BJ (cell line): ENCODE measurements at regions not wholly inside any gene's neighbourhood (a gene's known extent, or its start where the extent isn't known, plus 50 kb on each side); places are given as distances from the start of the nearest gene placed in this dataset.

Experiments used
- CTCF ChIA-PET: fragments of 350-600 bp; formaldehyde crosslinking; extraction: SDS; loops from one replicate; lab custom pipeline; 2021; ENCODE audit warnings: antibody characterized with exemption, inconsistent platforms; lab: Yijun Ruan, JAX
- POLR2A ChIA-PET: fragments of 300-600 bp; sonication (Branson Sonifier 250); formaldehyde crosslinking; extraction: SDS; loops from one replicate; lab custom pipeline; 2021; ENCODE audit warnings: antibody characterized with exemption; lab: Charles Lee
- DNase-seq: peaks from one replicate; pipeline ENCODE4 v3.0.0-alpha.2; 2011; ENCODE audit warnings: low read depth
- H3K27me3 ChIP-seq: 2 replicates; pipeline ENCODE4 v1.6.0; 2011; ENCODE audit warnings: low read length; ENCODE audit not compliant: control insufficient read depth, insufficient read depth
- H3K36me3 ChIP-seq: 2 replicates; pipeline ENCODE4 v1.5.1; 2011; ENCODE audit warnings: low read length; ENCODE audit not compliant: control insufficient read depth, insufficient read depth
- H3K4me3 ChIP-seq: 2 replicates; pipeline ENCODE4 v1.5.1; 2011; ENCODE audit warnings: low read depth, mild to moderate bottlenecking, control low read depth, low read length
- CTCF ChIP-seq: IDR thresholded peaks from 2 replicates; pipeline ENCODE4 v1.5.1; 2011; ENCODE audit warnings: low read depth, mild to moderate bottlenecking, control low read depth, inconsistent platforms, low read length, moderate library complexity; ENCODE audit not compliant: insufficient read depth

- no peak for DNase-seq
- Histone ChIP-seq H3K4me3 (no peak overlapping the region), H3K36me3 (no peaks in the 10 kb centered on the region), H3K27me3 (peaks cover 3% of the 10 kb centered on the region; the same call in 1 of the 2 replicates)
- TF ChIP-seq CTCF = no peak
- ChIA-PET CTCF (interaction anchor here (1.0 to 1.1 kb wide), 2 partner anchors 123 to 238 kb away, joined by 3 to 4 read pairs; partner anchors contain the start of gene ARL4C), POLR2A (no interaction called here)
Measured at GRCh38 chr2:234373481-234374149, 123.3 kb downstream of the ARL4C start.

- POLR2A ChIA-PET = no interaction called here
- CTCF ChIA-PET = interaction anchor here (1.0 to 1.1 kb wide), 2 partner anchors 124 to 238 kb away, joined by 3 to 4 read pairs; partner anchors contain the start of gene ARL4C
- H3K27me3 ChIP-seq = peaks cover 3% of the 10 kb centered on the region; the same call in 1 of the 2 replicates
- no peak for TF ChIP-seq CTCF
- no peak overlapping the region for H3K4me3 ChIP-seq
- no peaks in the 10 kb centered on the region for H3K36me3 ChIP-seq
- no peak for DNase-seq
Measured at GRCh38 chr2:234373060-234373459, 123.8 kb downstream of the ARL4C start.

GRCh38 chr2:234372506-234372905 lies 124.4 kb downstream of the ARL4C start:
- POLR2A ChIA-PET = no interaction called here
- H3K4me3 ChIP-seq = no peak overlapping the region
- H3K27me3 ChIP-seq = peaks cover 3% of the 10 kb centered on the region; the same call in 1 of the 2 replicates
- TF ChIP-seq CTCF = no peak
- DNase-seq = no peak
- H3K36me3 ChIP-seq = no peaks in the 10 kb centered on the region
- CTCF ChIA-PET = interaction anchor here (1.5 kb wide), 1 partner anchor 237 kb away, joined by 3 read pairs; no protein-coding TSS in a partner anchor

DNA sequence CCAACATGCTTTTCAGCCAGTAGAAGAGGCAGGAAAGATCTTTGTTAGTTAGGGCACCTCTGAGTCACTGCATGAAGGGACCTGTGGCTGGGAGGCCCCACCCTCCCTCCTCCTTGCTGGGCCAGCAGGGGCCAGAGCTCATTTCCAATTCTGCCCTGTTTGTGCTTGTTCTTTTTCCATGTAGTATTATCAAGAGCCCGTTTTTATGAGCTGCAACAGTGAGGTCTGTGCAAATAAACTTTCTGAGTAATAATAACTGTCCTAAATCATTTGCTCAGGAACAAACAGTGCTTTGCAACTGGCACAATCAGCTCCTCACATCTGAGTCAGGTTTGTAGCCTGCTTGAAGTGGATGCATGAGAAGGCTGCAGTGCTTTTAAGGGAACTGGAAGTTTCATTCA lies 128.0 kb downstream of the ARL4C start:
- Histone ChIP-seq H3K27me3 (peaks cover 3% of the 10 kb centered on the region; the same call in 1 of the 2 replicates), H3K36me3 (no peaks in the 10 kb centered on the region), H3K4me3 (no peak overlapping the region)
- TF ChIP-seq CTCF = 0 out of 2 replicates have a peak, but pooled peaks have one; percentile 6
- ChIA-PET POLR2A (interaction anchor here (0.5 kb wide), 1 partner anchor 11 kb away, joined by 3 read pairs; no protein-coding TSS in a partner anchor), CTCF (interaction anchor here (1.0 kb wide), 2 partner anchors 23 to 80 kb away, joined by 3 read pairs; no protein-coding TSS in a partner anchor)
- peak; percentile 32 for DNase-seq

GRCh38 chr2:234366891-234367290 lies 130.0 kb downstream of the ARL4C start:
- CTCF ChIA-PET = no interaction called here

More at GRCh38 chr2:234366891-234367290, 130.0 kb downstream of the ARL4C start:
- no peaks in the 10 kb centered on the region for H3K27me3 ChIP-seq
- no peak overlapping the region for H3K4me3 ChIP-seq
- POLR2A ChIA-PET = no interaction called here
- no peaks in the 10 kb centered on the region for H3K36me3 ChIP-seq
- DNase-seq = no peak
- no peak for TF ChIP-seq CTCF
